ENCODE measurements at regions not wholly inside any gene's neighbourhood (a gene's known extent, or its start where the extent isn't known, plus 50 kb on each side); places are given as distances from the start of the nearest gene placed in this dataset.
"Not testable (repeated sequence)": the region's sequence is repeated elsewhere in the genome, so short reads cannot be mapped to it uniquely, and the experiment has no call there.

- H3K27ac ChIP-seq; H3K4me1 ChIP-seq (replicated peaks in 1 of 2); H3K4me3 ChIP-seq; in situ Hi-C loops (cut with MboI; ENCODE audit: low pct_unique_long_range_greater_than_20kb in 2 of 9, low sequenced_read_pairs in 9 of 9, unreplicated experiment in 9 of 9); ATAC-seq (replicated peaks in 6 of 8): not testable (repeated sequence)
- WGBS, 10 experiments, result 20 to 60% methylated on average over 1 to 2 of the region's 3 CpGs; no CpG with 5 or more reads in 8 of the 10 experiments
Observed at GRCh38 chr19:34562344-34562743, 80.8 kb downstream of the WTIP start.

Measured in motor neuron (in vitro differentiated cells).